Inflammatory macrophage treated with lipopolysaccharide for 1 hour (primary cell): ENCODE measurements at regions not wholly inside any gene's neighbourhood (a gene's known extent, or its start where the extent isn't known, plus 50 kb on each side); places are given as distances from the start of the nearest gene placed in this dataset.

Experiments
- DNase-seq, 2 donors: peaks; one replicate each; pipeline ENCODE4 v3.0.0-alpha.2; 2020 to 2022

DNA sequence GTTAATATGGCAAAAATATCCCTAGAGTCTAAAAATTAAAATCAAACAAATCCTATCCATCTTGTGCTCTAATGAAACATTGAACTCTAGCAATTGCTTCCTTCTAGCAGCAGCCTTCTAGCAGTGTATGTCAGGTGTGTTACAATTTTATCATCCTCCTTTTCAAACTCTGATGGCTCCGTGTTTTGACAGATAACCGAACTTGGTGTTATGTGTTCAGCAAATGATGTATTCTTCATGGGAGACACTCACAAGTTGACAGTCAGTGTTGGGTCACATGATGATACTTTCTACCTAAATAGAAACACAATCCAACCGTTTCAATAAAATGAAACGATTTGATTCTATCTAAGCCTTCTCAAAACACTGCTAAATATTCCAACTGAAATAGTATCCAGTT lies 525.3 kb upstream of the NOVA1 start:
- no peak for DNase-seq

DNA sequence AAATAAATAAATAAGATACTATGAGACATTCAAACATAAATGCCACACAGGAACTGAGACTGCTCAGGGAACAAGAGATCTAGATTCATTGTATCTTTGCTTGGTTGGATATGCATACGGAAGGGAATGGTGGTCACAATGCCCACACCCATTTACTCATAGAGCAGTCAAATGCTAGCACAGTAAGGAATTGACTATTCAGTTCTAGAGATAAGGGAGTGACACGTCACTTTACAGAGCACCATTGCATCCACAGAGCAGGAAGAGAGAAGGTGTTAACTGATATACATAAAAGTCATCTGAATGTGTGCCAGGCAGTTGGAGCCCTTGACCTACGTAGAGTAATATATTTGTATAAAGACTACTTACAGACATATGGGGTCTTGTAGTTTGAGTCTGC lies 530.0 kb upstream of the NOVA1 start:
- no peak for DNase-seq

DNA sequence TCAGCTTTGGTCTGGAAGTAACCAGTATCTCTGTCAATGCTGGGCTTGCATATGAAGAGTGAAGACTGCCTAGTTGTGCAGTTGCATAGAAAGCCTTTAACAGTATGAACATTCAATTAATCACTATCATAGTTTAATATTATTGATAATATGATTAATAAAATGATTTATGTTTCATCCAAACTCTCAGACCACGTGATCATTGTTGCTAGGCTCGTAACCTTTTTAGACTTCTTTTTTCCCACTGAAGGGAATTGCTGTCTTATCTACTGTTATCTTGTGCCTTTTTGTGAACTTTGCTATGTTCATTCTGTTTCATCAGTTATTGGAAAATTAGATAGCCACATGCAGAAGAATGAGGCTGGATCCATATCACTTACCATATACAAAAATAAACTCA lies 536.4 kb upstream of the NOVA1 start:
- no peak for DNase-seq

DNA sequence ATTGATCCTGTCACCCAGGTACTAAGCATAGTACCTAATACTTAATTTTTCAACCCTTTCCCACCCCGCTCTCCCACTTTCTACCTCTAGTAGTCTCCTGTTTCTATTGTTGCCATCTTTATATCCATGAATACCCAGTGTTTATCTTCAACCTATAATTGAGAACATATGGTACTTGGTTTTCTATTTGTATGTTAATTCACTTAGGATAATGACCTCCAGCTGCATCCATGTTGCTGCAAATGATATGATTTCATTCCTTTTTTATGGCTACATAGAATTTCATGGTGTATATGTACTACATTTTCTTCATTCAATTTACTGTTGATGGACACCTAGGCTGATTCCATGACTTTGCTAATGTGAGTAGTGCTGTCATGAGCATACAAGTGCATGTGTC lies 547.3 kb upstream of the NOVA1 start:
- no peak for DNase-seq

DNA sequence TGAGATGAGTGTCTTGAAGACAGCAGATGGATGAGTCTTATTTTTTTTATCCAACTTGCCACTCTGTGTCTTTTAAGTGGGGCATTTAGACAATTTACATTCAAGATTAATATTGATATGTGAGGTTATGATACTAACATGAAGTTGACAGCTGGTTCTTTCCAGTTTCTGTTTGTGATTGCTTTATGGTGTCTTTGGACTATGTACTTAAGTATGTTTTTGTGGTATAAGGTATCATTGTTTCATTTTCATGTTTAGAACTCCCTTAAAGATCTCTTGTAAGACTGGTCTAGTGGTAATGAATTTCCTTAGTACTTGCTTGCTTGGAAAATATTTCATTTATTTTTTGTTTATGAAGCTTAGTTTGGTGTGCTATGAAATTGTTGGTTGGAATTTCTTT lies 550.3 kb upstream of the NOVA1 start:
- no peak for DNase-seq

DNA sequence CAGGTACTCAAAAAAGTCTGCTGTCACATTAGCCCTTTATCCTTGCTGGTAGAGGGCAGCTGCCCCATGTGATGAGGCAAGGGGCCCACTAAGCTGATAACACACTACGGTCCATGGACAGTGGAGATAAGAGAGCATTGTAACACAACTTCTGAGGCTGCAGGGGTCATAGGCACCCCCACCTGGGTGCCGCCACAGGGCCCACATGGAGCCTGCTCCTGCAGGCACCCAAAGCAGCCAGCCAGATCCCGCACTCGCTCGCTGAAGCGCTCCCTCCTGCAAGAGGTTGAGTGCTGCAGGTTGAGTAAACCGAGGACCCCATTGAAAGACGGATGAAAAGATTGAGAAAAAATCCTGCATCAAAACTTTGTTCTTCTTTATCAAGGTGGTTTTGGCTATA lies 566.3 kb upstream of the NOVA1 start:
- DNase-seq, result no peak

DNA sequence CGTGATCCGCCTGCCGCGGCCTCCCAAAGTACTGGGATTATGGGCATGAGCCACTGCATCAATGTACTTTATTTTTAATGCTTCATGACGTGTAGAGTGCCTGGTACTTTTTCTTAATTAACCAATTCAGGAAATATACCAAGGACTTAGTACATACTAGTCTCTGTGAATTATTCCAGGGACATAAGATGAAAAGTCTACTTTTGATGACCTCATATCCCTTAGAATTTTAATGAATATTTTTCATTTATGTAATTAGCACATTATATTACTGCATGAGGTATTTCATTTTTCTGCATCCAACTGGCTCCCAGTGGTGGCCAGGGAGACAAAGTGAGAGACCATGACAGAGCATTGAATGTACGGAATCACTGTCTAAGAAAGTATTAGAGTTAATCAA lies 577.7 kb upstream of the NOVA1 start:
- DNase-seq, result no peak

DNA sequence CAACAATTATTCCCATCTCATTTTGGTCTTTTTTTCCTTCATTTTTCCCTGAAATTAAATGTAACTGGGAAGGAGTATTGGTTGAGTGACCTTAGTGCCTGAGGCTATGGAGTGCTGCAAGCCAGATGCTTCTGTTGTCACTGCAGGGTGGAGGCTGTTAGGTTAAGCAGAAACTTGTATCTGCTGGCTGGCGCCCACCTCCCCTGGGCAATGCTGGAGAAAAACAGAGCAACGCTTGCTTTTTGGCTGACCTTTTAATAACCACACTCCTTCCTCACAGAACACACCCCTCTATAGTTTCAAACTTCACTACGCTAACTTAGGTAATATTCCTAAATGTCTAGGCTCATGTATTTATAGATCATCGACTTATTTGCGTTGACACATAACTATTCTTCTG lies 583.5 kb upstream of the NOVA1 start:
- no peak for DNase-seq

DNA sequence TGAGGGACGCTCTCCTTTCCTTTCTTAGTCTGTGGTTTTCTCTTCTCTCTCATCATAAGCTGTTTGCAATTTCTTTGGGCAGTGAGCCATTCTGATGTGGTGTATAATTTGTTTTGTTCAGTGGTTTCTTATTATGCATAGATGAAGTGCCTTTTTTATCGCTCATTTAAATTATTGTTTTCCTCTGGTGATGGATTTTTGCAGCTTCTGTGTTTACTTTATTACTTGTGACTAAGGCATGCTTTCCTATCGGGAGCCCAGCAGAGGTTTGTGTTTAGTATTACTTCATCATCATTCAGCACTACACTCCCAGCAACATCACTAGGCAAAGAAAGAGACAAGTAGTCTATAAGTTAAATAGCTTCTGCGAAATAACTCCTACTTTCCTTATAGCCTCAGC lies 586.6 kb upstream of the NOVA1 start:
- no peak for DNase-seq

DNA sequence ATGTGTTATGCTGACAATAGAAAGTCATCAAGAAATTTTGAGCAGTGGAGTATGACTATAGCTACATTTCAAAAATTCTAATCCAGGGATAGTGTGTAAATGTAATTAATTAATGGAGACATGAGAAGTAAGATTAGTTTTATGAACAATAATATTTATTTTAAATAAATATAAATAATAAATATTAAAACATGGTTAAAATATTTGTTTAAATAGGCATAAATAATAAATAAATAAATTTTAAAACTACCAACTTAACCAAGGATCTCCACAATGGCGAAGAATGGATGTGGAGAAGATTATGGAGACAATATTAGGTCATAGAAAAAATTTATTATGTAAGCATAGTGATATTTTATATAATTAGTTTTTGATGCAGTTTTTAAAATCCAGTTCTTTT lies 588.2 kb upstream of the NOVA1 start:
- no peak for DNase-seq

DNA sequence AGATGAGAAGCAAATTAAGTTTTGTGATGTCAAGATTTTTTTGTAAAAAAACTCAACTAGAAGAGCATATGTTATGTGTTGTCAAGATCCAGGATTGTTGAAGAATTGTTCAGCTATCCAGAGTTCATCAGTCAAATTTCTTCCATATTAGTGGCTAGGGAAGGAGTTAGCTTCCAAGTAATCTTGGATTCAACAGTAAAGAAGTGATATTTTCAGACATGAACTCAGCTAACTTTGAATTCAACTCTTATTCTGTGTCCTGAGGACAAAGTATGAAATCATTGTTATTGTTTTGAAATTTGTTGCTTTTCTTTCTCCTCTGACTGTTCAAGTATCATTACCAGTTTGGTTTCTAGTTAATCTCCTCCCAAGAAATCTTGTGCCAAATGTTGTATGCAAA lies 589.3 kb upstream of the NOVA1 start:
- DNase-seq, result no peak

DNA sequence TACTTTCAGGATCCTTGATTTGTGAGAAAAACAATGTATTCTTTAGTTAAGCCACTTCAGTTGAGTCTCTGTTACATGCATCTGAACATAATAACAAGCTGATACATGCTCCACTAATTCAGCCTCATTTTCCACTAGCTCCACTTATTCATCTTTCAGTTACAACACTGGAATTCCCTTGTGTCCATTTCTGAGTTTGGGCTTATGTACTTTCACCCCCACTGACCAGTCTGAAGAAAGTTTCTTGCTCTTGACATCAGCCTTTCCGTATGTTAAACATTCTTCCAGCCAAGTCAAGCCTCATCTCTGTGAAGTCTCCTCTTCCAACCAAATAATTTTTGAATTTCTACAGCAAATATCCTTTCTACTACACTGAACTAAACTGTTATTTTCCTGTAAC lies 592.5 kb upstream of the NOVA1 start:
- DNase-seq, result no peak

DNA sequence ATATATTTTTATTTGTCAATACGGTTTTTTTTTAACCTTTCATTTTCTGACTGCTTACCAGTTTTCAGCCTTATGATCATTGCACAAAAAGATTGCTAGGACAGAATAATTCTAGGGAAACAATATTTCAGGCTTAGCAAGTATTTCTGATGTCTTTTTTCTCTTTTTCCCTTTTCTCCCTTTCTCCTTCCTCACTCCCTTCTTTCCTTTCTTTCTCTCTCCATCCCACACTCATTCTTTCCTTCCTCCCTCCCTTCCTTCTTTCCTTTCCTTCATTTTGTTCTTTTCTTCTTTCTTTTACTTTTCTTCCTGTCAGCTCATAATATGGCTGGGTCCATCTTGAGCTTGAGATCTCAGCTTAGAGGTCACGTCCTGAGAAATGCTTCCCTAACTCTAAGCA lies 601.4 kb upstream of the NOVA1 start:
- no peak for DNase-seq

DNA sequence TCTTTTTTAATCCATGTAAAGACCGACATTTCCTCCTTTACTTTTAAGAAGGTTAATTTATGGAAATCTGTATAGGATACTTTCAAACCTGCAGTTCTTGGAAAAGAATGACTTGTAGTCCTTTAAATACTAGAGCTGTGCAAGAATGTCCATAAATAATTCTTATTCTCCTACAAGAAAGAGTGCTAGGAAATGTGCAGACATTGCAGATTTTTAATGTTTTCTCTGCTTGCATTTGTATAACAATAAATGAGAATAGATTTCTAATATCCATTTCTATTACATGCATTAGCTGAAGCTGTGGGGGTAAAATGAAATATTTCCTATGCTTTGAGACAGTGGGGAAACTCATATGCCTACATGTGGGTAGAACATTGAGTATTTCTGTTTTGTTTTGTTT lies 607.2 kb upstream of the NOVA1 start:
- no peak for DNase-seq

DNA sequence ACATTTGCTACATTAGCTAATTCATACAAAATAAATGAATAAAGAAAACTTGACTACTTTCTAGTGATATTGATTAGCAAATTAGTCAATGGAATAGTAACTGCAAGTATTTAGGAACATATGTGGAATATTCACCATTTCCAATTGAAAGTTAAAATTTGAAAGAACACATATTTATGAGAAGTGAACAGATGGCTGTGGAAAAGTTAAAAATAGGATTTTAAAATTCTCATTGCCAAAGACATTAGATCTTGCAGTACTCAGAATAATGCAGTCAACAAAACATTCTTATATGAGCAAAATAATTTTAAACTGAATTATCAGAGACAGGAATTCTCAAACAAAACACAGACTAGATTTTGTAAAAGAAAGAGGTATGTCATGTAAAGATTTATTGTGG lies 613.9 kb upstream of the NOVA1 start:
- no peak for DNase-seq

DNA sequence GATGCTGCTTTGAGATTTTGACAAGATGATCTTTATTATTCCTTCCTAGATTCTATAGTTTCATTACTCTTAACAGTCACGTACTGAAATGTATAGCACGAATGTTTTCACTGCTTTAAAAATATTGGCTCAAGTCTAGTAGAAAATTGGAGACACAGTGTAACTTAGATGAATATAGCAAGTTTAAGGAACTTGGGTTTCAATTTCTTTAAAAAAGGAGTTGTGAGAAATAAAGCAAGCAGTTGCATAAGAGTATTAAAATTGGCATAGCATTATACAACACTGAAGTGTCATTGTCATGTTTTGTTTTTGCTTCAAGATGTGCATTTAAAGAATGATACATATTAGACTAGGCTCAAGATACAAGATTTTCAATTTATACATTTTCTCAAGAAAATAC lies 624.8 kb upstream of the NOVA1 start:
- no peak for DNase-seq

DNA sequence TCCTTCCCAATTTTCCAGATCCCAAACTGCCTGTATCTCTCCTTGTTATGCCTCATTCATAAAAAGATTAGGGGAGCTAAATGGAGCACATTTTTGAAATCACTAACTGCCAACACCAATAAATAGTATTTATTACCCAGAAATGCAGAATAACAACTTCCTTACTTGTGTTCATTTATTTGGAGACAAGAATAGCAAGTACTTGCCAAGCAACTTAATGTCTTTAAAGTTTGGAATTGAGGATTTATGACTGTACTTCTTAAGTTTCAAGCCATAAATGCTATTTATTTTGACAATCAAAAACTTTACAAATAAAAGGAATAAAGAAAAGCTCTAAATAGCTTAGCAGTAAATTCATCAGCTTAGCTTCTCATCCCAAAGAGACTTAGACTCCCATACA lies 626.1 kb upstream of the NOVA1 start:
- no peak for DNase-seq

DNA sequence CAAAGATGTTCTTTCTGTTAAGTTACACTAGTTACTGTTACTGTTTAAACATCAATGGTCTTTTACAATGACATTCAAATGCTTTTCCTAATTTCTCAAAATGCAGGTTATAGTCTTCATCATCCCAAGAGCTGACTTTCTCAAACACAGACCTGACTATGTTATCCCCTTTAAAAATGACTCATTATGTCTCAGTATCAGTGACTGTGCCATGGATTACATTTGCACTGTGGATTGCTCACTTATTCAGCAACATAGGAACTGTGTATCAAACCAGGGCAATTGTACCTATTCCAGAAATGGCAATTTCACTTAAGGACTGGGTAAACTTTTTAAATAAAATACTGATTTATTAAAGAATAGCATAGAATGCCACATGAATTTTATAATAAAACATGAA lies 630.2 kb upstream of the NOVA1 start:
- no peak for DNase-seq

DNA sequence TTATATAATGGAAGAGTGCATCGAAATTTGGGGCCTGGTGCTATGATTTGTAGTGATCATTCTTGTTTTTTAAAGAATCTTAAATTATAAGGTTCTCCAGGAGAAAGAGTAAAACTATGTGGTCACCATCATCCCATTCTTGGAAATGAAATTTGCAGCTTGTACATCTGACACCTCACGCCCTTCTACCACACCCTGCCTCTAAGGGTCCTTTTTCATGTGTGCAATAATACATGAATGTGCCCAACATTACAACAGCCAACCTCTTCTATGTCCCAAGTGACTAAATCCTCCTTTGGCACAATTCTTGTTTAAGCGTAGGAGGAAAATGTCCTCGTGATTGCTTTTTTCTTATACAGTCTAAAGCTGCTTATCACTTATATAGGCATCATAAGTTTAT lies 636.5 kb upstream of the NOVA1 start:
- no peak for DNase-seq

DNA sequence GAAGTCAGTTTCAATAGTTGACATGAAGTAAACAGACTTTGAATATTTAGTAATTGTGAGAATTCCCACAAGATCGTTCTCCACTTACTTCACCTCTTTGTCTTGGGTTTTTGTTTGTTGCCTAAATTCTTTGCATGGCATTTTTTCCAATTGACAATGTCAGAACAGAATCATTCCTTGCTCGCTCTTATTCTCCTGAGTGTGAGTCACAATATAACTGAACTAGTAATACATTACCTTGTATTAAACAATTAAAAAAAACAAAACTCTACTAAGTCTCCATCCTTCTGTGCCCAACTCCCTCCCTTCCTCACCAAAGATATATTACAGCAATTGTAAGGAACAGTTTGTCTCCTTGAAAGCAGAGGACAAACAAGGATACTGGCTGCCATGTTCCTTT lies 638.8 kb upstream of the NOVA1 start:
- DNase-seq, result no peak

DNA sequence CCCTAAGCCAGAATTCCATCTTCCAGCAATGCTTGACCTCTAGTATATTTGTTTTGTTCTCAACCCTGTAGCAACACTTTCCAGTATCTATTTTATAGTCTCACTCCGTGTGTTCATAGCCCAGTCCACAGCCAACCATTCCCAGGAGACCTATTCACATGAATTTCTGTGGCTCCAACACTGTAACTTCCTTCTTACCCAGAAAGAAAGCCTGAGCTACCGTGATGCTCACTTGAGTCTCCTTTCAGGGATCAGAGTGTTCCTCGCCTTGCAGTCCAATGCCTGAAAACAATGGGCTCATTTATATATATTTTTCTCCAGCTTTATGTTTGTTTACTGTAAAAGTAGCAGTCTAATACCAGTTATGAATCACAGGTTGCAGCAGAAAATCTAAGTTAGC lies 645.0 kb upstream of the NOVA1 start:
- DNase-seq, result no peak

DNA sequence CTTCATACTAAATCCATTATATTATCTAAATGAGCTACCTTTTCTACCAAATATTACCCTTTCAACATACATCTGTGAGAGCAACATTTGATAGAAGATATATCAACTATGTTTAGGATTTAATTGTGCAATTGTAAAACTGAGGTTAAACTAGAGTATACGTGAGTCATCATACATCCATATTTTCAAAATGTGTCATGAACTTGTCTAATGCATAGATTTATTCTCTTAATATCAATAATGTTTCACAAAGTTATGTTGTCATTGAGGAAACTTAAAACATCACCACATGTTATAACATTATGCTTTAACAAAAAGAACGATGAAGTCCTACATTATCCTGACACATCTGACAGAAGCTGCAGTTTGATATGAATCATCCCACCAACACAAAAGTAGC lies 645.5 kb upstream of the NOVA1 start:
- no peak for DNase-seq

DNA sequence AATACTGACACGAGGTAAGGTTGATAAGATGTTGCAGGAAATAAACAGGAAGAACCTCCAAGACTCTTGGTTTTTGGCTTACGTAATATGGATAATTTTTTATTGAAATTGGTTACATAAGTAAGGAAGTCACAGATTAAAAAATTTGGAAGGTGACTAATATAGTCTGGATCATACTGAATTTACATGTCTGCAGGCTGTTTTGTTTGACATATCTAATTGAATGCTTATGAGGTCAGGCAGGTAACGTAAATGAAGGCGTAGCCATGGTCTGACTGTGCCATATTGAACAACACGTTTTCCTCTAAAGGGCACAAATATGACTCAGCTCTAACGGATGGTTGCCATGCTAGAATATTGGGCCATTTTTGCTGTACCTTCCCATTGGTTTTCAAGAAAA lies 648.1 kb upstream of the NOVA1 start:
- DNase-seq, result no peak

DNA sequence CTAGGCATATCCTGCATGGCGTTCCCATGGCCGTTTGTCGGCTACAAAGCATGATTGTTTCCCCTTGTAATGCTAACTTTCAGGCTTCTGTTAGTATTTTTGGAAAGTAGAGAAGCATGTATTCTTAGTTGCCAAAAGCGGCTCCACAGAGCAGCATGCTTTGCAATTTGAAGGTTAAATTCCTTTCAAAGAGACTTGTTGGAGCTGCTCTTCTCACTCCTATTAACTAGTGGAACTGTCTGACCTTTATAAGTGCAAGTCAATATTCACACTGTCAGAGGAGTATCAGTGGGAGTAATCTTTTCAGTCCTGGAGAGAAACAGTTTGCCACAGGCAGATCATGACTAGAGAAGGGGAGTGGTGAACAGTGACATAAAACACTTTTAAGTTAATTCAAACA lies 656.1 kb upstream of the NOVA1 start:
- no peak for DNase-seq

DNA sequence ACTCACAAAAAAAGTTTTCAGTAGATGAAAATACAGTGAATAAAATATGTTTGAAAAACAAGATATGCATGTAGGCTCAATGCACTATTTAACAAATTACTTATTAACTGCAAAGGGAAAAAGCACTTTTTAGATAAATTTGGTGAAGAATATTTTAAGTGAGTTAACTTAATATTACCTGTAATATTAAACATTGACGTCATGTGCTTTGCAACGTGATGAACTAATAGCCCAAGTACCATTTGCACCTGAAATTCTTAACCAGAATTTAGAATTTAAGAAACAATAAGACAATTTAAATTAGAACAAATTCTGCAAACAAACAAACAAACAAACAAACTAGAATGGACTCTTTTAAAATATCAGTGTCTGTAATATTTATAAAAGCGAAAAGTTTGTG lies 659.0 kb upstream of the NOVA1 start:
- no peak for DNase-seq

DNA sequence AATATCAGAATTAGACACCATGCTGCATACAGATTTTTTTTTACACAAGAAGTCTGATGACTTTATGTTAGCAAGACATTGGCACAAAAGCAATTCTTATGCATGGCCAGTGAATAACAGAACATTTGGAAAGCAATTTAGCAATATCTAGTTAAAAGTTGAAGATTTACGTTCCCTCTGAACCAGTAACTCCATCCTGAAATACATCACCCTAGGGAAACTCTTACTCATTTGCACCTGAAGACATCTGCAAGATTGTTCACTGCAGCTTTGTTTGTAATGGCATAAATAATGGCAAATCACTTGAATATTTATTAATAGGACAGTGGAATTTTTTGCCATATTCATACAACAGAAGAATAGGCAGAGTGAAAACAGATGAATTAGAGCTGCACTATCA lies 670.0 kb upstream of the NOVA1 start:
- no peak for DNase-seq

DNA sequence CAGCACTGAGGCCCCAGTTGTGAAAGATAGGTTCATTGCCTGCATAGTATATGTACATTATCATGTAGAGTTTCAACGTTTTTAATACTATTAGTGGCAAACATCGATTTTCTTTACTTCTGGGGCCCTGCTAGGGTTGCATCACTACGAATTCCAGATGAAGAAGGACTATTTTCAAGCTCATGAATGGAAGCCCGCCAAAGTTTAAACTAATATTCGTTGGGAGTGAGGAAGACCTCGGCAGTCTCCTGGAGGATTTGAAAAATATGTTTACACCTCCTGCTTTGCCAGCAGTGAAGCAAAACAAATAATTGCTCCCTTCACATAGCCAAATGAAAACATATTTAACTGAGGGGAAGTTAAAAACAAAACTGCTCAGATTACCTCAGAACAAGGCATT lies 672.9 kb upstream of the NOVA1 start:
- no peak for DNase-seq
